Liver (tissue), 8 donors: ENCODE measurements at regions not wholly inside any gene's neighbourhood (a gene's known extent, or its start where the extent isn't known, plus 50 kb on each side); places are given as distances from the start of the nearest gene placed in this dataset.

Source experiments
- DNase-seq: peaks from one replicate; pipeline ENCODE4 v3.0.0-alpha.2; 2017; ENCODE audit warnings: low spot score
- H3K27ac ChIP-seq, 2 donors: one replicate each; pipeline ENCODE4 v1.7.0; 2013; ENCODE audit warnings: inconsistent platforms in 2 of 2, low read length in 2 of 2, control low read depth in 1 of 2, low read depth in 1 of 2, mild to moderate bottlenecking in 1 of 2
- H3K27me3 ChIP-seq, 4 donors: one replicate each; pipeline versions ENCODE4 v1.6.1 to v1.7.0; 2013; ENCODE audit warnings: low read length in 3 of 4, inconsistent platforms in 1 of 4, mild to moderate bottlenecking in 1 of 4, moderate library complexity in 1 of 4; ENCODE audit not compliant: control insufficient read depth in 4 of 4, insufficient read depth in 4 of 4
- H3K36me3 ChIP-seq, 4 donors: one replicate each; pipeline versions ENCODE4 v1.6.1 to v1.7.0; 2013; ENCODE audit warnings: low read length in 3 of 4, mild to moderate bottlenecking in 3 of 4, low read depth in 1 of 4, moderate library complexity in 1 of 4; ENCODE audit not compliant: control insufficient read depth in 4 of 4, insufficient read depth in 3 of 4
- H3K4me1 ChIP-seq, 4 donors: one replicate each; pipeline versions ENCODE4 v1.6.1 to v1.7.0; 2013; ENCODE audit warnings: low read length in 3 of 4, mild to moderate bottlenecking in 3 of 4, moderate library complexity in 1 of 4; ENCODE audit not compliant: control insufficient read depth in 4 of 4, insufficient read depth in 4 of 4
- H3K4me3 ChIP-seq, 3 donors: one replicate each; pipeline versions ENCODE4 v1.6.1 to v1.7.0; 2013; ENCODE audit warnings: low read length in 3 of 3, control low read depth in 1 of 3, low read depth in 1 of 3, mild to moderate bottlenecking in 1 of 3
- H3K9ac ChIP-seq, 2 donors: one replicate each; pipeline ENCODE4 v1.7.0; 2013; ENCODE audit warnings: low read length in 2 of 2, mild to moderate bottlenecking in 2 of 2, moderate library complexity in 2 of 2, control low read depth in 1 of 2, low read depth in 1 of 2
- H3K9me3 ChIP-seq, 4 donors: one replicate each; pipeline versions ENCODE4 v1.6.1 to v1.7.0; 2013; ENCODE audit warnings: low read length in 3 of 4; ENCODE audit not compliant: control insufficient read depth in 4 of 4
- CTCF ChIP-seq: fragments of 150-350 bp; IDR thresholded peaks from 2 replicates; pipeline ENCODE4 v1.5.1; 2017; ENCODE audit warnings: improper control_type of control experiment, low read depth, low read length; ENCODE audit not compliant: missing input control
- EGR1 ChIP-seq, 2 donors: IDR thresholded peaks; 2 replicates each; pipeline ENCODE4 v1.6.1; 2016 to 2018; ENCODE audit warnings: antibody characterized with exemption in 2 of 2, low read depth in 2 of 2
- FOXA1 ChIP-seq: IDR thresholded peaks from 2 replicates; pipeline ENCODE4 v1.6.1; 2016; ENCODE audit warnings: antibody characterized with exemption
- FOXA2 ChIP-seq: IDR thresholded peaks from 2 replicates; pipeline ENCODE4 v1.6.1; 2016; ENCODE audit warnings: antibody characterized with exemption
- GABPA ChIP-seq, 2 donors: IDR thresholded peaks in 1 of 2; conservative IDR thresholded peaks in 1 of 2; 2 replicates each; pipeline ENCODE4 v1.6.1; 2016; ENCODE audit warnings: antibody characterized with exemption in 2 of 2, mild to moderate bottlenecking in 1 of 2, moderate library complexity in 1 of 2
- HNF4A ChIP-seq, 2 donors: conservative IDR thresholded peaks; 2 replicates each; pipeline ENCODE4 v1.6.1; 2016; ENCODE audit warnings: antibody characterized with exemption in 2 of 2, mild to moderate bottlenecking in 2 of 2
- HNF4G ChIP-seq: IDR thresholded peaks from 2 replicates; pipeline ENCODE4 v1.6.1; 2016; ENCODE audit warnings: antibody characterized with exemption
- JUND ChIP-seq, 2 donors: IDR thresholded peaks; 2 replicates each; pipeline ENCODE4 v1.6.1; 2016; ENCODE audit warnings: antibody characterized with exemption in 2 of 2
- MAX ChIP-seq: IDR thresholded peaks from 2 replicates; pipeline ENCODE4 v1.6.1; 2016; ENCODE audit warnings: antibody characterized with exemption
- NR2F2 ChIP-seq: IDR thresholded peaks from 2 replicates; pipeline ENCODE4 v1.6.1; 2016; ENCODE audit warnings: antibody characterized with exemption
- RAD21 ChIP-seq, 2 donors: IDR thresholded peaks; 2 replicates each; pipeline ENCODE4 v1.6.1; 2016; ENCODE audit warnings: antibody characterized with exemption in 2 of 2, mild to moderate bottlenecking in 2 of 2
- REST ChIP-seq: IDR thresholded peaks from 2 replicates; pipeline ENCODE4 v1.6.1; 2016; ENCODE audit warnings: antibody characterized with exemption, mild to moderate bottlenecking
- RXRA ChIP-seq, 2 donors: IDR thresholded peaks; 2 replicates each; pipeline ENCODE4 v1.6.1; 2017 to 2018; ENCODE audit warnings: antibody characterized with exemption in 2 of 2, mild to moderate bottlenecking in 1 of 2
- SP1 ChIP-seq: IDR thresholded peaks from 2 replicates; pipeline ENCODE4 v1.6.1; 2018; ENCODE audit warnings: antibody characterized with exemption, mild to moderate bottlenecking
- TAF1 ChIP-seq: conservative IDR thresholded peaks from 2 replicates; pipeline ENCODE4 v1.6.1; 2016; ENCODE audit warnings: antibody characterized with exemption, mild to moderate bottlenecking
- YY1 ChIP-seq: IDR thresholded peaks from 2 replicates; pipeline ENCODE4 v1.6.1; 2016; ENCODE audit warnings: antibody characterized with exemption, mild to moderate bottlenecking
- ZBTB33 ChIP-seq: IDR thresholded peaks from 2 replicates; pipeline ENCODE4 v1.6.1; 2016; ENCODE audit warnings: antibody characterized with exemption
- WGBS: extraction: QIAGEN DNeasy Blood & Tissue Kit; methylation state at CpG from one replicate; pipeline ENCODE4 v1.1.7; 2013; 5-methylcytosine and 5-hydroxymethylcytosine counted together
- TF ChIP-seq, protein P1 (sequence below): IDR thresholded peaks from 2 replicates; pipeline ENCODE4 v1.6.1; 2016; ENCODE audit warnings: antibody characterized with exemption
- donor health status: healthy.
- donor health status: healthy.
- donor health status: healthy.
- donor health status: healthy.
- donor health status: healthy.

DNA sequence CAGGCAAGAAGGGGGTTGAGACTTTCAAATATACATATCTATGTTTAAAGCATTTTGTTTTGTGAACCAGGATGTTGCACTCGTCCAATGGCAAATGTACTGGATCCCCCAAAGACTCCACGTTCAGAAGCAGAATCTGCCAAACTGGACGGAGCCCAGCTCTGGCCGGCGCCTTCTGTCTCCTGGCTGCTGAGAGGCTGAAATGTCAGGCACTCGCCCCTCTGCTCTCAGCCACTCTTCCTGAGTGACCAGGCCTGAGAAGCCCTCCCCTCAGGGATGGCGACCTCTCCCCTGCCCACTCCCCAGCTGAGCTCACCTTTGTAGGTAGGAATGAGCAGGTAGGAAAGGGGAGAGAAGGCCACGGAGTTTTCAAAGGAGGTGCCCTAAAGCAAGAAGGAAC lies 187.5 kb upstream of the FOXF1 start:
- TF ChIP-seq RAD21 (IDR thresholded peaks at IDR 0.05), result no peak
- no peak for TF ChIP-seq CTCF
- TF ChIP-seq MAX, result no peak
- TF ChIP-seq EGR1 (IDR thresholded peaks at IDR 0.05; ENCODE audit: low read depth in 2 of 2), result no peak
- TF ChIP-seq ZBTB33, result no peak
- no peak for TF ChIP-seq HNF4A (conservative IDR thresholded peaks at IDR 0.05)
- no peak for TF ChIP-seq RXRA (IDR thresholded peaks at IDR 0.05)
- TF ChIP-seq, protein P1, sequence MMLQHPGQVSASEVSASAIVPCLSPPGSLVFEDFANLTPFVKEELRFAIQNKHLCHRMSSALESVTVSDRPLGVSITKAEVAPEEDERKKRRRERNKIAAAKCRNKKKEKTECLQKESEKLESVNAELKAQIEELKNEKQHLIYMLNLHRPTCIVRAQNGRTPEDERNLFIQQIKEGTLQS, result no peak
- TF ChIP-seq YY1, result no peak
- no peak for TF ChIP-seq NR2F2
- no peak for TF ChIP-seq FOXA1
- no peak for TF ChIP-seq SP1
- no peak for TF ChIP-seq JUND (IDR thresholded peaks at IDR 0.05)
- TF ChIP-seq TAF1, result no peak
- TF ChIP-seq GABPA (IDR thresholded peaks at IDR 0.05 in 1 of 2, conservative IDR thresholded peaks at IDR 0.05 in 1 of 2), result no peak
- Histone ChIP-seq H3K36me3 (no peaks in the 10 kb centered on the region), H3K4me3 (no peak overlapping the region), H3K4me1 (no peaks in the 10 kb centered on the region), H3K9me3 (peaks cover 2 to 9% (median 4%) of the 10 kb centered on the region in 4 donors), H3K9ac (no peak overlapping the region), H3K27ac (no peak overlapping the region), H3K27me3 (no peaks in the 10 kb centered on the region)
- no peak for DNase-seq
- WGBS, result 45% methylated on average over 8 of the region's 8 CpGs

GRCh38 chr16:86324320-86324719 lies 186.0 kb upstream of the FOXF1 start:
- Histone ChIP-seq H3K4me1 (no peaks in the 10 kb centered on the region), H3K36me3 (no peaks in the 10 kb centered on the region), H3K9ac (no peak overlapping the region), H3K4me3 (no peak overlapping the region), H3K27me3 (no peaks in the 10 kb centered on the region), H3K9me3 (peaks cover 2 to 9% (median 4%) of the 10 kb centered on the region in 4 donors), H3K27ac (no peak overlapping the region)
- WGBS, result 92% methylated on average over 18 of the region's 18 CpGs
- DNase-seq, result no peak
- TF ChIP-seq GABPA (IDR thresholded peaks at IDR 0.05 in 1 of 2, conservative IDR thresholded peaks at IDR 0.05 in 1 of 2) (no peak), RAD21 (IDR thresholded peaks at IDR 0.05) (no peak), MAX (no peak), ZBTB33 (no peak), FOXA1 (no peak), HNF4G (no peak), NR2F2 (no peak), HNF4A (conservative IDR thresholded peaks at IDR 0.05) (no peak), RXRA (IDR thresholded peaks at IDR 0.05) (no peak), JUND (IDR thresholded peaks at IDR 0.05) (no peak), FOXA2 (no peak), EGR1 (IDR thresholded peaks at IDR 0.05; ENCODE audit: low read depth in 2 of 2) (no peak), REST (no peak)
- TF ChIP-seq, protein P1, result no peak
